ENCODE measurements at regions not wholly inside any gene's neighbourhood (a gene's known extent, or its start where the extent isn't known, plus 50 kb on each side); places are given as distances from the start of the nearest gene placed in this dataset.

GRCh38 chr2:173539615-173540014 lies 184.9 kb downstream of the CDCA7 start:
- TF ChIP-seq EZH2 (IDR thresholded peaks at IDR 0.05) (no peak), POLR2AphosphoS5 (IDR thresholded peaks at IDR 0.05; ENCODE audit: borderline replicate concordance, low read depth, low read length) (no peak), FOXP2 (optimal IDR thresholded peaks at IDR 0.05; ENCODE audit: control extremely low read depth, extremely low read length, insufficient read depth) (no peak)
